Duodenal mucosa (tissue), 2 donors: ENCODE measurements at regions not wholly inside any gene's neighbourhood (a gene's known extent, or its start where the extent isn't known, plus 50 kb on each side); places are given as distances from the start of the nearest gene placed in this dataset.
A peak's percentile ranks its signal among the peaks of the same experiment; 100 is the strongest.

ENCODE experiments used
- H3K27ac ChIP-seq: one replicate; pipeline ENCODE4 v1.7.0; 2013; ENCODE audit warnings: low read depth, low read length
- H3K27me3 ChIP-seq, 2 donors: one replicate each; pipeline ENCODE4 v1.7.0; 2013; ENCODE audit warnings: low read length in 2 of 2, control low read depth in 1 of 2; ENCODE audit not compliant: insufficient read depth in 2 of 2, control insufficient read depth in 1 of 2
- H3K36me3 ChIP-seq, 2 donors: one replicate each; pipeline ENCODE4 v1.7.0; 2013; ENCODE audit warnings: low read length in 2 of 2, control low read depth in 1 of 2; ENCODE audit not compliant: insufficient read depth in 2 of 2, control insufficient read depth in 1 of 2
- H3K4me1 ChIP-seq, 2 donors: one replicate each; pipeline ENCODE4 v1.7.0; 2013; ENCODE audit warnings: low read length in 2 of 2, control low read depth in 1 of 2; ENCODE audit not compliant: insufficient read depth in 2 of 2, control insufficient read depth in 1 of 2
- H3K4me3 ChIP-seq, 2 donors: one replicate each; pipeline ENCODE4 v1.7.0; 2013; ENCODE audit warnings: low read length in 2 of 2, low read depth in 1 of 2
- H3K9ac ChIP-seq, 2 donors: one replicate each; pipeline ENCODE4 v1.7.0; 2013; ENCODE audit warnings: low read length in 2 of 2, low read depth in 1 of 2
- H3K9me3 ChIP-seq, 2 donors: one replicate each; pipeline ENCODE4 v1.7.0; 2013; ENCODE audit warnings: low read length in 2 of 2, control low read depth in 1 of 2; ENCODE audit not compliant: control insufficient read depth in 1 of 2

- Histone ChIP-seq H3K36me3 (no peaks in the 10 kb centered on the region), H3K9me3 (no peaks in the 10 kb centered on the region), H3K27me3 (no peaks in the 10 kb centered on the region), H3K27ac (no peak overlapping the region), H3K4me1 (peaks cover 44 to 57% of the 10 kb centered on the region in 2 donors), H3K4me3 (no peak overlapping the region), H3K9ac (no peak overlapping the region)
These were observed 142.4 kb downstream of the DDX1 start for GRCh38 chr2:15733867-15734673.

GRCh38 chr2:15734674-15735483, 143.2 kb downstream of the DDX1 start:
- H3K4me3 ChIP-seq, result no peak overlapping the region
- no peaks in the 10 kb centered on the region for H3K36me3 ChIP-seq
- peaks cover 44 to 55% of the 10 kb centered on the region in 2 donors for H3K4me1 ChIP-seq
- H3K27me3 ChIP-seq, result no peaks in the 10 kb centered on the region
- H3K9ac ChIP-seq, result no peak overlapping the region
- no peak overlapping the region for H3K27ac ChIP-seq
- H3K9me3 ChIP-seq, result no peaks in the 10 kb centered on the region

GRCh38 chr2:15735484-15736326, 144.0 kb downstream of the DDX1 start:
- Histone ChIP-seq H3K4me3 (no peak overlapping the region), H3K4me1 (peaks cover 36 to 47% of the 10 kb centered on the region in 2 donors), H3K9me3 (no peaks in the 10 kb centered on the region), H3K9ac (no peak overlapping the region), H3K36me3 (no peaks in the 10 kb centered on the region), H3K27ac (no peak overlapping the region), H3K27me3 (no peaks in the 10 kb centered on the region)

GRCh38 chr2:15736396-15737180, 144.9 kb downstream of the DDX1 start:
- H3K9ac ChIP-seq, result no peak overlapping the region
- H3K36me3 ChIP-seq, result no peaks in the 10 kb centered on the region
- peaks cover 27 to 38% of the 10 kb centered on the region in 2 donors for H3K4me1 ChIP-seq
- H3K9me3 ChIP-seq, result no peaks in the 10 kb centered on the region
- H3K27me3 ChIP-seq, result no peaks in the 10 kb centered on the region
- no peak overlapping the region for H3K4me3 ChIP-seq
- H3K27ac ChIP-seq, result no peak overlapping the region

- Histone ChIP-seq H3K27me3 (no peaks in the 10 kb centered on the region), H3K9ac (no peak overlapping the region), H3K4me3 (no peak overlapping the region), H3K27ac (no peak overlapping the region), H3K4me1 (peaks cover 22 to 38% of the 10 kb centered on the region in 2 donors), H3K36me3 (no peaks in the 10 kb centered on the region), H3K9me3 (no peaks in the 10 kb centered on the region)
These were observed 145.9 kb downstream of the DDX1 start for GRCh38 chr2:15737314-15738224.

- H3K4me1 ChIP-seq, result peaks cover 18 to 37% of the 10 kb centered on the region in 2 donors
- no peak overlapping the region for H3K4me3 ChIP-seq
- H3K27me3 ChIP-seq, result no peaks in the 10 kb centered on the region
- no peaks in the 10 kb centered on the region for H3K9me3 ChIP-seq
- H3K27ac ChIP-seq, result no peak overlapping the region
- no peak overlapping the region for H3K9ac ChIP-seq
- H3K36me3 ChIP-seq, result no peaks in the 10 kb centered on the region
These were observed 146.5 kb downstream of the DDX1 start for GRCh38 chr2:15738225-15738546.

DNA sequence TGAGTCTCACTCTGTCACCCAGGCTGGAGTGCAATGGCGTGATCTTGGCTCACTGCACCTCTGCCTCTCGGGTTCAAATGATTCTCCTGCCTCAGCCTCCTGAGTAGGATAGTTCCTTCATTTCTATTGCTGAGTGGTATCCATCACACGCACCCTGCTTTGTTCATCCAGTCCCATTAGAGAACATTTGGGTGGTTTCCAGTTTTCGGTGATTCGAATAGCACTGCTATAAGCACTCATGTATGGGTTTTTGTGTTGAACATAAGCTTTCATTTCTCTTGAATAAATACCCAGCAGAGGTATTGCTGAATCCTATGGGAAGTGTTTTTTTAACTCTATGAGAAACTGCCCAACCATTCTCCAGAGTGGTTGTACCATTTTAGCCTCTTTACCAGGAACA, 147.3 kb downstream of the DDX1 start:
- Histone ChIP-seq H3K4me3 (no peak overlapping the region), H3K36me3 (no peaks in the 10 kb centered on the region), H3K9ac (no peak overlapping the region), H3K27me3 (no peaks in the 10 kb centered on the region), H3K4me1 (peaks cover 18 to 30% of the 10 kb centered on the region in 2 donors), H3K27ac (no peak overlapping the region), H3K9me3 (no peaks in the 10 kb centered on the region)

GRCh38 chr2:15744820-15745219, 153.2 kb downstream of the DDX1 start:
- Histone ChIP-seq H3K27me3 (no peaks in the 10 kb centered on the region), H3K4me3 (no peak overlapping the region), H3K9me3 (no peaks in the 10 kb centered on the region), H3K4me1 (peaks cover 12 to 14% of the 10 kb centered on the region in 2 donors), H3K36me3 (no peaks in the 10 kb centered on the region), H3K27ac (no peak overlapping the region), H3K9ac (no peak overlapping the region)

GRCh38 chr2:15745350-15745749, 153.7 kb downstream of the DDX1 start:
- Histone ChIP-seq H3K4me1 (peaks cover 12 to 14% of the 10 kb centered on the region in 2 donors), H3K9ac (no peak overlapping the region), H3K9me3 (no peaks in the 10 kb centered on the region), H3K4me3 (no peak overlapping the region), H3K27ac (peak overlapping the region; percentile 13), H3K27me3 (no peaks in the 10 kb centered on the region), H3K36me3 (no peaks in the 10 kb centered on the region)
